ENCODE measurements at regions not wholly inside any gene's neighbourhood (a gene's known extent, or its start where the extent isn't known, plus 50 kb on each side); places are given as distances from the start of the nearest gene placed in this dataset.

DNA sequence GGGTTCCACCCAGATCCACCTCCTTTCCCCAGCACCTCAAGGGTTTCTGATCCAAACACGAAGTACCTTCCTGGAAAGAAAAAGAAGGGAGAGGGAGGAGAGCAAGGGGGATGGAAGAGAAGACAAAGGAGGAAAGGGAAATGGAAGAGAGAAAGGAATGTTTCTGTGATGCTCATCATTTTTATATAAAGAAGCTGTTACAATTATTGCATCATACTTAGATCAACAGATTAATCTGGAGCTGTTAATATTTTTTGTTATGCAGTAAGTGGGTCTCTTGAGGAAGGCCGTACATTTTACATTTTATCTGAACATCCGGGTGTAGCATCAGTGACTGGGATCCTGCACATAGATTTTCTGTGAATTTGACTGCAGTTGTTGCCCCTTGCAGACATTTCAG is 60.6 kb upstream of the NEDD4L start:
- Histone ChIP-seq H3K4me3 (no peak overlapping the region), H3K4me1 (no peaks in the 10 kb centered on the region), H3K27me3 (no peaks in the 10 kb centered on the region), H3K36me3 (no peaks in the 10 kb centered on the region), H3K27ac (no peak overlapping the region), H3K9me3 (no peaks in the 10 kb centered on the region)
- intact Hi-C loops (cut with DNase I; ENCODE audit: low total_unique reads) = loop anchor here (2.0 kb wide), 1 partner anchor 51 kb away; no protein-coding TSS in a partner anchor
- TF ChIP-seq POLR2AphosphoS5 (IDR thresholded peaks at IDR 0.05) (no peak), EP300 (IDR thresholded peaks at IDR 0.05; ENCODE audit: low read depth) (no peak), POLR2A (IDR thresholded peaks at IDR 0.05) (no peak)
- TF ChIP-seq, protein P1, sequence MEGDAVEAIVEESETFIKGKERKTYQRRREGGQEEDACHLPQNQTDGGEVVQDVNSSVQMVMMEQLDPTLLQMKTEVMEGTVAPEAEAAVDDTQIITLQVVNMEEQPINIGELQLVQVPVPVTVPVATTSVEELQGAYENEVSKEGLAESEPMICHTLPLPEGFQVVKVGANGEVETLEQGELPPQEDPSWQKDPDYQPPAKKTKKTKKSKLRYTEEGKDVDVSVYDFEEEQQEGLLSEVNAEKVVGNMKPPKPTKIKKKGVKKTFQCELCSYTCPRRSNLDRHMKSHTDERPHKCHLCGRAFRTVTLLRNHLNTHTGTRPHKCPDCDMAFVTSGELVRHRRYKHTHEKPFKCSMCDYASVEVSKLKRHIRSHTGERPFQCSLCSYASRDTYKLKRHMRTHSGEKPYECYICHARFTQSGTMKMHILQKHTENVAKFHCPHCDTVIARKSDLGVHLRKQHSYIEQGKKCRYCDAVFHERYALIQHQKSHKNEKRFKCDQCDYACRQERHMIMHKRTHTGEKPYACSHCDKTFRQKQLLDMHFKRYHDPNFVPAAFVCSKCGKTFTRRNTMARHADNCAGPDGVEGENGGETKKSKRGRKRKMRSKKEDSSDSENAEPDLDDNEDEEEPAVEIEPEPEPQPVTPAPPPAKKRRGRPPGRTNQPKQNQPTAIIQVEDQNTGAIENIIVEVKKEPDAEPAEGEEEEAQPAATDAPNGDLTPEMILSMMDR (IDR thresholded peaks at IDR 0.05) = no peak
- no peak for DNase-seq
- 83 to 89% methylated on average over 2 to 3 of the region's 3 CpGs for WGBS, 2 donors (ENCODE audit: low coverage in 1 of 2)
- in situ Hi-C loops (cut with MboI; ENCODE audit: low pct_ligation_motif_present in 1 of 4, low pct_unique_long_range_greater_than_20kb in 1 of 4, low sequenced_read_pairs in 3 of 4) = no loop called here

DNA sequence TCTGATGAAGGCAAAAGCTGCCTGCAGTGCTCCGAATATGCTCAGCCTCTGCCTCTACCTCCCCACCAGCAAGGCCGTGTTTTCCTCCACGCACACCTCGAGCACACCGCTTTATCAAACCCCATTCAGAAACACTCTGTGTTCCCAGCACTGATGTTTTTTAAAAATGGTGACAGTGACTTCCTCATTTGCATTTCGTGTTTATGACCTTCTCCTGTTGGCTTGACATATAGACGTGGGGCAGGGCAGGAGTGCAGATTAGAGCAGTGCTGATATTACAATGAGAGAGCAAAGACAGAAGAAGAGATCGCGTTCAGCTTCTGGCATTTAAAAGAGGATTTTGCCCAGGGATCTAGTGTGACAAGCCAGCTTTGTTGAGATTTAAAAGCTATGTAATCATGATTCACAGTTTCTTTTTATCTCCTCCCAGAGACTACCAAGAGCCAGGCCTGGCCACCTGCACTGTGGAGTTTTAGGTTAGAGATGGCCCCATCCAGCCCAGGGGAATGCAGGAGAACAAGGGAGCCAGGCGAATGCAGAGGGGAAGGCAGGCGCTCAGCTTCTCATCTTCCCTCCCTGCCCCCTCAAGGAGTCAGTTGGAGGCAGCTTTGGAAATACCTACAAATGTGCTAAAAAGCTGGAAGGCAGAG is 61.5 kb upstream of the NEDD4L start:
- WGBS, 2 donors (ENCODE audit: low coverage in 1 of 2) = 79 to 87% methylated on average over 11 of the region's 11 CpGs
- in situ Hi-C loops (cut with MboI; ENCODE audit: low pct_ligation_motif_present in 1 of 4, low pct_unique_long_range_greater_than_20kb in 1 of 4, low sequenced_read_pairs in 3 of 4) (no loop called here), intact Hi-C loops (cut with DNase I; ENCODE audit: low total_unique reads) (loop anchor here (2.0 kb wide), 1 partner anchor 50 kb away; no protein-coding TSS in a partner anchor)
- TF ChIP-seq EP300 (IDR thresholded peaks at IDR 0.05; ENCODE audit: low read depth) = no peak
- TF ChIP-seq, protein P1 (IDR thresholded peaks at IDR 0.05) = no peak
- TF ChIP-seq POLR2AphosphoS5 (IDR thresholded peaks at IDR 0.05) = no peak
- no peak for TF ChIP-seq POLR2A (IDR thresholded peaks at IDR 0.05)
- no peaks in the 10 kb centered on the region for H3K27me3 ChIP-seq
- H3K9me3 ChIP-seq = no peaks in the 10 kb centered on the region
- no peak overlapping the region for H3K4me3 ChIP-seq
- no peak for DNase-seq
- no peak overlapping the region for H3K27ac ChIP-seq
- H3K36me3 ChIP-seq = no peaks in the 10 kb centered on the region
- H3K4me1 ChIP-seq = no peaks in the 10 kb centered on the region

DNA sequence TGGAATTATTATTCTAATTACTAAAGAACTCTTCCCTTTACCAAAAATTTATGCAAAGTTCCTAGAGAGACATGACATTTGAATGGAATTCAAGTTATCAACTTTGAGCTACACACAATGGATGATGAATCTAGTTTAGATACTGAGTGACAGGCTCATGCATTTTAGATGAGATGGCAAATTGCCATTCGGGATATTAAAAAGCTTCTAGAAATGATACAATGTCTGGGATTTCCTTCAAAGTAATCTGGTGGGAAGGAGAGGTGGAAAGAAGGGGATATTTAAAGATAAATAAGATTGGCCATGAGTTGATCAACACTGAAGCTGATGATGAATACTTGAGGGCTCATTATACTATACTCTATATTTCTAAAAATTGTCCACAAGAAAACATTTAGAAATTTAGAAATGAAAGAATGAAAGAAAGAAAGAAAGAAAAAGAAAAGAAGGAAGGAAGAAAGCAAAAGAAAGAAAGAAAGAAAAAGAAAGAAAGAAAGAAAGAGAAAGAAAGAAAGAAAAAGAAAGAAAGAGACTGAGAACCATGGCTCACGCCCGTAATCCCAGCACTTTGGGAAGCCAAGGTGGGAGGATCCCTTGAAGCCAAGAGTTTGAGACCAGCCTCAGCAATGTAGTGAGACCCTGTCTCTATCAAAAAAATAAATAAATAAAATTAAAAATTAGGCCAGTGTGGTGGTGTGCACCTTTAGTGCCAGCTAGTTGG is 62.6 kb upstream of the NEDD4L start:
- Histone ChIP-seq H3K27me3 (no peaks in the 10 kb centered on the region), H3K27ac (no peak overlapping the region), H3K36me3 (no peaks in the 10 kb centered on the region), H3K4me1 (peaks cover 0 to 2% (median 0%) of the 10 kb centered on the region in 4 donors), H3K4me3 (no peak overlapping the region), H3K9me3 (no peaks in the 10 kb centered on the region)
- WGBS, 2 donors (ENCODE audit: low coverage in 1 of 2) = 86 to 92% methylated on average over 1 to 3 of the region's 3 CpGs
- DNase-seq = no peak
- in situ Hi-C loops (cut with MboI; ENCODE audit: low pct_ligation_motif_present in 1 of 4, low pct_unique_long_range_greater_than_20kb in 1 of 4, low sequenced_read_pairs in 3 of 4) = no loop called here
- intact Hi-C loops (cut with DNase I; ENCODE audit: low total_unique reads) = loop anchor here (2.0 kb wide), 1 partner anchor 49 kb away; no protein-coding TSS in a partner anchor
- TF ChIP-seq POLR2AphosphoS5 (IDR thresholded peaks at IDR 0.05) = no peak
- no peak for TF ChIP-seq EP300 (IDR thresholded peaks at IDR 0.05; ENCODE audit: low read depth)
- TF ChIP-seq, protein P1 (IDR thresholded peaks at IDR 0.05) = no peak
- TF ChIP-seq POLR2A (IDR thresholded peaks at IDR 0.05) = no peak

DNA sequence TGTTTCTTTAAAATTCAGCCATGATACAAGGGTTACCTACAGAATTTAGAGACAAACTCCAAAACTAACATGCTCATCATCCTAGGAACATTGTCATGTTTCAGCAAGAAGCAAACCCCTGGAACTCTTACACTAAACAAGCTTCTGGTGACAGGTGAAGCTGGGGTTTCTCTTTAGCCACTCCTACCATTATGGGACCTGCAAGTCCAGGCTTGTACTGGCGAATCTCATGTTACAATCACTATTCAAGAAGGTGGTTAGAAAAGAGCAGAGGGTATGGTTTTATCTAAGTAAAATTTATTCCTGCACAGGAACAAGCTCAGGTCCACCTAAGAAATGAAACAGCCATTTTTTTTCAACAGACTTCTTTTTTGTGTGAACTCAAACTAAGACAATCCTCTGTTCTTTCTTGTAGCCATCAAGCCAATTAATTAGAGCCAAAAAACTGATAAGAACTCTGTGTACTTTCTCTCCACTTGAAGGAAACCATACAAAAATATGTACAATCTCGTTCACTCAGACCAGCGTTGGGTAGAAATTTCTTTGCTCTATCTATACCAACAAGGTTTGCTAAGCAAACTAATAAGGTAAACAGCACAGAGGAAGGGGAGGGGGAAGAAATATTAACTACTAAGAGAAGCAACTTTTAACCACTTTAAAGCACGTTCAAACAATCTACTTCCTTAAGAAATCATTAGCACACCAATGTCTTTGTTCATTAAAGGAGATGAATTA is 63.3 kb upstream of the NEDD4L start:
- TF ChIP-seq, protein P1 (IDR thresholded peaks at IDR 0.05) = no peak
- no peak for TF ChIP-seq EP300 (IDR thresholded peaks at IDR 0.05; ENCODE audit: low read depth)
- no peak for TF ChIP-seq POLR2AphosphoS5 (IDR thresholded peaks at IDR 0.05)
- no peak for TF ChIP-seq POLR2A (IDR thresholded peaks at IDR 0.05)
- in situ Hi-C loops (cut with MboI; ENCODE audit: low pct_ligation_motif_present in 1 of 4, low pct_unique_long_range_greater_than_20kb in 1 of 4, low sequenced_read_pairs in 3 of 4) = no loop called here
- no peak overlapping the region for H3K27ac ChIP-seq
- H3K4me1 ChIP-seq = peaks cover 0 to 3% (median 0%) of the 10 kb centered on the region in 4 donors
- WGBS, 2 donors (ENCODE audit: low coverage in 1 of 2) = 86 to 92% methylated on average over 3 to 4 of the region's 4 CpGs
- no peak overlapping the region for H3K4me3 ChIP-seq
- H3K9me3 ChIP-seq = no peaks in the 10 kb centered on the region
- H3K27me3 ChIP-seq = no peaks in the 10 kb centered on the region
- H3K36me3 ChIP-seq = no peaks in the 10 kb centered on the region
- intact Hi-C loops (cut with DNase I; ENCODE audit: low total_unique reads) = no loop called here
- DNase-seq = no peak

All from transverse colon (tissue), 4 donors.